Glomerular visceral epithelial cell (primary cell): ENCODE measurements at regions not wholly inside any gene's neighbourhood (a gene's known extent, or its start where the extent isn't known, plus 50 kb on each side); places are given as distances from the start of the nearest gene placed in this dataset.

ENCODE experiments used
- DNase-seq: peaks from one replicate; pipeline ENCODE4 v3.0.0-alpha.2; 2016; ENCODE audit errors: extremely low spot score

- no peak for DNase-seq
Observed at GRCh38 chr2:55973673-55974072, 50.1 kb upstream of the EFEMP1 start.

GRCh38 chr2:55976681-55977080, 53.1 kb upstream of the EFEMP1 start:
- no peak for DNase-seq

GRCh38 chr2:55985406-55985805, 61.8 kb upstream of the EFEMP1 start:
- no peak for DNase-seq

GRCh38 chr2:55986001-55986400, 62.4 kb upstream of the EFEMP1 start:
- no peak for DNase-seq

- DNase-seq: peak; percentile 68
Observed at GRCh38 chr2:55986700-55987440, 63.3 kb upstream of the EFEMP1 start.

- no peak for DNase-seq
Observed at GRCh38 chr2:55989405-55989804, 65.8 kb upstream of the EFEMP1 start.

GRCh38 chr2:55992455-55992854, 68.9 kb upstream of the EFEMP1 start:
- DNase-seq: peak; percentile 83

- DNase-seq: no peak
Observed at GRCh38 chr2:55993685-55994084, 70.1 kb upstream of the EFEMP1 start.

- no peak for DNase-seq
Observed at GRCh38 chr2:55995211-55995610, 71.6 kb upstream of the EFEMP1 start.

GRCh38 chr2:55995902-55996301, 72.3 kb upstream of the EFEMP1 start:
- no peak for DNase-seq

GRCh38 chr2:55999231-55999630, 75.6 kb upstream of the EFEMP1 start:
- DNase-seq: no peak

- DNase-seq: no peak
Observed at GRCh38 chr2:55999790-56000189, 76.2 kb upstream of the EFEMP1 start.

- DNase-seq: no peak
Observed at GRCh38 chr2:56001947-56002346, 78.4 kb upstream of the EFEMP1 start.

GRCh38 chr2:56008661-56009431, 85.3 kb upstream of the EFEMP1 start:
- DNase-seq: peak; percentile 87

- DNase-seq: peak; percentile 47
Observed at GRCh38 chr2:56009758-56010458, 86.3 kb upstream of the EFEMP1 start.

GRCh38 chr2:56011624-56012023, 88.0 kb upstream of the EFEMP1 start:
- DNase-seq: no peak

GRCh38 chr2:56012221-56012765, 88.7 kb upstream of the EFEMP1 start:
- DNase-seq: no peak

GRCh38 chr2:56013475-56013874, 89.9 kb upstream of the EFEMP1 start:
- no peak for DNase-seq

- DNase-seq: no peak
Observed at GRCh38 chr2:56014046-56014730, 90.6 kb upstream of the EFEMP1 start.

- DNase-seq: no peak
Observed at GRCh38 chr2:56015711-56016115, 92.1 kb upstream of the EFEMP1 start.

GRCh38 chr2:56017784-56018183, 94.2 kb upstream of the EFEMP1 start:
- DNase-seq: no peak

- DNase-seq: no peak
Observed at GRCh38 chr2:56018267-56018666, 94.7 kb upstream of the EFEMP1 start.
